ENCODE measurements at regions not wholly inside any gene's neighbourhood (a gene's known extent, or its start where the extent isn't known, plus 50 kb on each side); places are given as distances from the start of the nearest gene placed in this dataset.

- TF ChIP-seq, protein P1, sequence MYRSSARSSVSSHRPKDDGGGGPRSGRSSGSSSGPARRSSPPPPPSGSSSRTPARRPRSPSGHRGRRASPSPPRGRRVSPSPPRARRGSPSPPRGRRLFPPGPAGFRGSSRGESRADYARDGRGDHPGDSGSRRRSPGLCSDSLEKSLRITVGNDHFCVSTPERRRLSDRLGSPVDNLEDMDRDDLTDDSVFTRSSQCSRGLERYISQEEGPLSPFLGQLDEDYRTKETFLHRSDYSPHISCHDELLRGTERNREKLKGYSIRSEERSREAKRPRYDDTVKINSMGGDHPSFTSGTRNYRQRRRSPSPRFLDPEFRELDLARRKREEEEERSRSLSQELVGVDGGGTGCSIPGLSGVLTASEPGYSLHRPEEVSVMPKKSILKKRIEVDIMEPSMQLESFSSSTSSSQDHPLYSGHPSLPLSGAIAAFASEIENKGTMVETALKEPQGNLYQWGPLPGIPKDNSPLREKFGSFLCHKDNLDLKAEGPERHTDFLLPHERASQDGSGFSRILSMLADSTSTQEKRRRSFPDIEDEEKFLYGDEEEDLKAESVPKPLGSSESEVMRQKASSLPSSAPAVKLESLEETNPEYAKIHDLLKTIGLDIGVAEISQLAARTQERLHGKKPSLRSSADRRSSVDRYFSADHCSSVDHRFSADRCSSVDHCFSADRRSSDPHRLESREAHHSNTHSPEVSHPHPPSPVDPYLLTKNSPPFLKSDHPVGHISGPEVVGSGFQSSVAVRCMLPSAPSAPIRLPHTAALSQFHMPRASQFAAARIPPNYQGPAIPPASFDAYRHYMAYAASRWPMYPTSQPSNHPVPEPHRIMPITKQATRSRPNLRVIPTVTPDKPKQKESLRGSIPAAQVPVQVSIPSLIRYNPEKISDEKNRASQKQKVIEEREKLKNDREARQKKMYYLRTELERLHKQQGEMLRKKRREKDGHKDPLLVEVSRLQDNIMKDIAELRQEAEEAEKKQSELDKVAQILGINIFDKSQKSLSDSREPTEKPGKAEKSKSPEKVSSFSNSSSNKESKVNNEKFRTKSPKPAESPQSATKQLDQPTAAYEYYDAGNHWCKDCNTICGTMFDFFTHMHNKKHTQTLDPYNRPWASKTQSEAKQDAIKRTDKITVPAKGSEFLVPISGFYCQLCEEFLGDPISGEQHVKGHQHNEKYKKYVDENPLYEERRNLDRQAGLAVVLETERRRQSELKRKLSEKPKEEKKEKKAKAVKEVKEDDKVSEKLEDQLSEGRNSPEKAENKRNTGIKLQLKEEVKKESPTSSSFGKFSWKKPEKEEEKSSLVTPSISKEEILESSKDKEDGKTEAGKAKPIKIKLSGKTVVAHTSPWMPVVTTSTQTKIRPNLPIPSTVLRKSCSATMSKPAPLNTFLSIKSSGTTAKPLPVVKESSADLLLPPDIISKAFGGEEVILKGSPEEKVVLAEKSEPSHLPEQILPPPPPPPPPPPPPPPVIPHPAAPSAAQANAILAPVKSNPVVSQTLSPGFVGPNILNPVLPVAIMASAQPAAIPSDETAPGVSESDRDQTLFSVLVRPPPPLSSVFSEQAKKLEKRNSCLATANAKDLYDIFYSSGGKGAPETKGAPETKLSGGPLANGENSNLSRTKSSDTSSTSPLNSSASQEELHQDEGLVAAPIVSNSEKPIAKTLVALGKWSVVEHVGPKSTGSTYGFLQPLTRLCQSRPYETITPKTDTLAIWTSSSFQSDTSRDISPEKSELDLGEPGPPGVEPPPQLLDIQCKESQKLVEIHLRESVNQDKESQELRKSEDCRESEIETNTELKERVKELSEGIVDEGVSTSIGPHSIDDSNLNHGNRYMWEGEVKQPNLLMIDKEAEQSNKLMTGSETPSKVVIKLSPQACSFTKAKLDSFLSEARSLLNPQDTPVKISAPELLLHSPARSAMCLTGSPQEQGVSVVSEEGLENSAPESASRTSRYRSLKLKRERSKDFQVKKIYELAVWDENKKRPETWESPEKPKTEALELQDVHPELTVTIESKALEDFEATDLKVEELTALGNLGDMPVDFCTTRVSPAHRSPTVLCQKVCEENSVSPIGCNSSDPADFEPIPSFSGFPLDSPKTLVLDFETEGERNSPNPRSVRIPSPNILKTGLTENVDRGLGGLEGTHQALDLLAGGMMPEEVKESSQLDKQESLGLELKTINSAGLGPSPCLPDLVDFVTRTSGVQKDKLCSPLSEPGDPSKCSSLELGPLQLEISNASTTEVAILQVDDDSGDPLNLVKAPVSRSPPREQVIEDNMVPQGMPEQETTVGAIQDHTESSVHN (CRISPR knock-in tag; IDR thresholded peaks at IDR 0.05), result no peak
- TF ChIP-seq RXRB (CRISPR knock-in tag; IDR thresholded peaks at IDR 0.05; ENCODE audit: borderline replicate concordance) (peak; percentile 91), TEAD3 (CRISPR knock-in tag; optimal IDR thresholded peaks at IDR 0.05; ENCODE audit: borderline replicate concordance) (peak; percentile 95), ZNF670 (CRISPR knock-in tag; IDR thresholded peaks at IDR 0.05; ENCODE audit: borderline replicate concordance) (no peak), SAFB2 (CRISPR knock-in tag; IDR thresholded peaks at IDR 0.05; ENCODE audit: borderline replicate concordance, low read depth) (no peak), TAF1 (CRISPR knock-in tag; IDR thresholded peaks at IDR 0.05) (no peak), PAF1 (CRISPR knock-in tag; IDR thresholded peaks at IDR 0.05) (no peak), GLI4 (CRISPR knock-in tag; IDR thresholded peaks at IDR 0.05; ENCODE audit: borderline replicate concordance) (no peak)
- TF ChIP-seq, protein P2, sequence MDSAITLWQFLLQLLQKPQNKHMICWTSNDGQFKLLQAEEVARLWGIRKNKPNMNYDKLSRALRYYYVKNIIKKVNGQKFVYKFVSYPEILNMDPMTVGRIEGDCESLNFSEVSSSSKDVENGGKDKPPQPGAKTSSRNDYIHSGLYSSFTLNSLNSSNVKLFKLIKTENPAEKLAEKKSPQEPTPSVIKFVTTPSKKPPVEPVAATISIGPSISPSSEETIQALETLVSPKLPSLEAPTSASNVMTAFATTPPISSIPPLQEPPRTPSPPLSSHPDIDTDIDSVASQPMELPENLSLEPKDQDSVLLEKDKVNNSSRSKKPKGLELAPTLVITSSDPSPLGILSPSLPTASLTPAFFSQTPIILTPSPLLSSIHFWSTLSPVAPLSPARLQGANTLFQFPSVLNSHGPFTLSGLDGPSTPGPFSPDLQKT (CRISPR knock-in tag; IDR thresholded peaks at IDR 0.05; ENCODE audit: borderline replicate concordance), result no peak
- TF ChIP-seq, protein P3, sequence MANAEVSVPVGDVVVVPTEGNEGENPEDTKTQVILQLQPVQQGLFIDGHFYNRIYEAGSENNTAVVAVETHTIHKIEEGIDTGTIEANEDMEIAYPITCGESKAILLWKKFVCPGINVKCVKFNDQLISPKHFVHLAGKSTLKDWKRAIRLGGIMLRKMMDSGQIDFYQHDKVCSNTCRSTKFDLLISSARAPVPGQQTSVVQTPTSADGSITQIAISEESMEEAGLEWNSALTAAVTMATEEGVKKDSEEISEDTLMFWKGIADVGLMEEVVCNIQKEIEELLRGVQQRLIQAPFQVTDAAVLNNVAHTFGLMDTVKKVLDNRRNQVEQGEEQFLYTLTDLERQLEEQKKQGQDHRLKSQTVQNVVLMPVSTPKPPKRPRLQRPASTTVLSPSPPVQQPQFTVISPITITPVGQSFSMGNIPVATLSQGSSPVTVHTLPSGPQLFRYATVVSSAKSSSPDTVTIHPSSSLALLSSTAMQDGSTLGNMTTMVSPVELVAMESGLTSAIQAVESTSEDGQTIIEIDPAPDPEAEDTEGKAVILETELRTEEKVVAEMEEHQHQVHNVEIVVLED (CRISPR knock-in tag; IDR thresholded peaks at IDR 0.05; ENCODE audit: borderline replicate concordance), result no peak
- TF ChIP-seq, protein P4, sequence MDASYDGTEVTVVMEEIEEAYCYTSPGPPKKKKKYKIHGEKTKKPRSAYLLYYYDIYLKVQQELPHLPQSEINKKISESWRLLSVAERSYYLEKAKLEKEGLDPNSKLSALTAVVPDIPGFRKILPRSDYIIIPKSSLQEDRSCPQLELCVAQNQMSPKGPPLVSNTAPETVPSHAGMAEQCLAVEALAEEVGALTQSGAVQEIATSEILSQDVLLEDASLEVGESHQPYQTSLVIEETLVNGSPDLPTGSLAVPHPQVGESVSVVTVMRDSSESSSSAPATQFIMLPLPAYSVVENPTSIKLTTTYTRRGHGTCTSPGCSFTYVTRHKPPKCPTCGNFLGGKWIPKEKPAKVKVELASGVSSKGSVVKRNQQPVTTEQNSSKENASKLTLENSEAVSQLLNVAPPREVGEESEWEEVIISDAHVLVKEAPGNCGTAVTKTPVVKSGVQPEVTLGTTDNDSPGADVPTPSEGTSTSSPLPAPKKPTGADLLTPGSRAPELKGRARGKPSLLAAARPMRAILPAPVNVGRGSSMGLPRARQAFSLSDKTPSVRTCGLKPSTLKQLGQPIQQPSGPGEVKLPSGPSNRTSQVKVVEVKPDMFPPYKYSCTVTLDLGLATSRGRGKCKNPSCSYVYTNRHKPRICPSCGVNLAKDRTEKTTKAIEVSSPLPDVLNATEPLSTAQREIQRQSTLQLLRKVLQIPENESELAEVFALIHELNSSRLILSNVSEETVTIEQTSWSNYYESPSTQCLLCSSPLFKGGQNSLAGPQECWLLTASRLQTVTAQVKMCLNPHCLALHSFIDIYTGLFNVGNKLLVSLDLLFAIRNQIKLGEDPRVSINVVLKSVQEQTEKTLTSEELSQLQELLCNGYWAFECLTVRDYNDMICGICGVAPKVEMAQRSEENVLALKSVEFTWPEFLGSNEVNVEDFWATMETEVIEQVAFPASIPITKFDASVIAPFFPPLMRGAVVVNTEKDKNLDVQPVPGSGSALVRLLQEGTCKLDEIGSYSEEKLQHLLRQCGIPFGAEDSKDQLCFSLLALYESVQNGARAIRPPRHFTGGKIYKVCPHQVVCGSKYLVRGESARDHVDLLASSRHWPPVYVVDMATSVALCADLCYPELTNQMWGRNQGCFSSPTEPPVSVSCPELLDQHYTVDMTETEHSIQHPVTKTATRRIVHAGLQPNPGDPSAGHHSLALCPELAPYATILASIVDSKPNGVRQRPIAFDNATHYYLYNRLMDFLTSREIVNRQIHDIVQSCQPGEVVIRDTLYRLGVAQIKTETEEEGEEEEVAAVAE (CRISPR knock-in tag; IDR thresholded peaks at IDR 0.05; ENCODE audit: borderline replicate concordance), result 0 out of 2 replicates have a peak, but pooled peaks have one; percentile 30
Measured at GRCh38 chr3:166829896-166830295, 550.2 kb downstream of the ZBBX start (continued).

Data from HepG2 (cell line).